ENCODE measurements at regions not wholly inside any gene's neighbourhood (a gene's known extent, or its start where the extent isn't known, plus 50 kb on each side); places are given as distances from the start of the nearest gene placed in this dataset.
"Not testable (repeated sequence)": the region's sequence is repeated elsewhere in the genome, so short reads cannot be mapped to it uniquely, and the experiment has no call there.

DNA sequence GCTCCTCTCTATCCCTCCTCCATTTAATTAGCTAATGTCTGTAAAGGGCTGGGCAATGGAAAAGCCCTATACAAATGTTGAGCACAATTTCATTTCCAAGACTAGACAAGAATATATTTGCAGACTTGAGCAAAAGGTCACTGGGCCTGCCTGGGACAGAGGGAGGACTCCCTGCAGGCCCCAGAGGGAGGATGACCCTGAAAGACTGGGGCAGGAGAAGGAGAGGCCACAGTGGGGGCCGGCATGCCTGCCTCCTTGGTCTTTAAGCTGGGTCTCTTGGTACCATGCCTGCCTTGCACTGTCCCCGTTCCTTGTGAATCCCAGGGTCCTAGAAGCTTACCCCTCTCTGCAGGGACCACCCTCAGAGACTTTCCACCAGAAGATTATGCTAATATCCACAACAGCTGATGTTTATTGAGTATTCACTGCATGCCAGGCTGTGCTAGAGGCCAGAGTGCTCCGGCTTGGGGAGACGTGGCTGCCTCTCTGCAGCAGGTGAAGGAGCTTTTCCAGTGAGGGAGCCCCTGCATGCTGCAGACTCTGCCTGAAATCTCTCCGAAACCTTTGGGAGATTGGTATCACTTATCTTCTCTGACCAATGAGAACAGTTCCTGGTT is 72.7 kb upstream of the HSPA9 start:
- DNase-seq (ENCODE audit: low read depth in 2 of 2) = no peak

DNA sequence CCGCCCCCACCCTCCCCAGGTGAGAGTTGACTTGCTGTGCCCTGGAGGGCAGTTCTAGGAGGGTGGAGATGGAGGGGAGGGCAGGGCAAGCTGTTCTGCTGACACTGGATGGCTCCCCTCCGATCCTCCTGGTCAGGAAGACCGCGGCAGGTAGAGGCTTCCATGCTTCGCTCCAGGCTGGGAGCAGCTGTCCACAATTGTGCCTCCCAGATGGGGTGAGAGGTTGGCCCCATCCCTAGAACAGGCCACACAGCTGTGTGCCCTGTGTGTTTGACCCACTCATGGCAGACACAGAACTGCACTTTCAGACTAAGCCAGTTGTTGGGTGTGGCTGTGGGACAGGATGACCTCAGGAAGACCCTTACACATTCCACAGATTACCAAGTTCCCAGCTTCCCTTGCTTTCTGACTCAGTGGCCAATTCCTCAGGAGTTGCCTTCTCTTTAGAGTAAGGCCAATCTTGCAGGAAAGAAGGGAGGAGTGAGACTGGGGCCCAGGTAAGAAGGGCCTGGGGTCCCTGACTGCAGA is 72.1 kb upstream of the HSPA9 start:
- no peak for DNase-seq (ENCODE audit: low read depth in 2 of 2)

GRCh38 chr5:138646671-138647070 is 71.5 kb upstream of the HSPA9 start:
- DNase-seq (ENCODE audit: low read depth in 2 of 2) = no peak

- DNase-seq (ENCODE audit: low read depth in 2 of 2) = no peak
Measured at GRCh38 chr5:138645778-138646575, 70.8 kb upstream of the HSPA9 start.

DNA sequence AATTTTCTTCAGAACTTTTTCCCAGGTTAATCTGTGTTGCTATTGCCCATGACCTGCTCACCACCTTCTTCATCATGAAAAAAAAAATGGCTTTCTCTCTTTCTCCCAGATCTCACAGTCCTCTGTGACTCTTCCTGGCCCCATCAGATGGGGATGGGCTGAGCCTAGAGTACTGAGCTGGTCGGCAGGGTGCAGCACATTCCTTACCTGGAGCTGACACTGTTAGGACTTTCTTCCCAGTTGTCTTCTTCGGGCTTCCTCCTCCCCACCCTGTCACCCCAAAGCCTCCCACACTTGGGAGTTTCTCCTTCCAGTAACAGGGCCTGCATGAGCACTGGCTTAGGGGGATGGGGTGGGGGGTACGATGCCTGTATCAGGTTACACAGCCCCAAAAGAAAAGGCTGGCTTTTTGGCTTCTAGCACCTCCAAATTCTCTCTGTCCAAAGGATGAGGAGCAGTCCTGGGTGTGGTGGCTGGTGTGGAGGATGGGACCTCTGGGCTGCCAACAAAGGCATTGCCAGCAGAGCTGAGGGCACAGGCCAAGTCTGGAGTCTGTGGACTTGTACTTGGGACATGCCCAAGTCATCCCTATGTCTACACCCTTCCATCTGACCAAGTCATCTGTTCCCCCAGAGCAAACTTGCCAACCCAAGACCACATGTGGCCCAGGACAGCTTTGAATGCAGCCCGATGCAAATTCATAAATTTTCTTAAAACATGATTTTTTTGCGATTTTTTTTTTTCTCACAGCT is 68.0 kb upstream of the HSPA9 start:
- no peak for DNase-seq (ENCODE audit: low read depth in 2 of 2)

GRCh38 chr5:138641547-138642298 is 66.5 kb upstream of the HSPA9 start:
- peak; percentile 53 to 62 for DNase-seq (ENCODE audit: low read depth in 2 of 2)

- DNase-seq (ENCODE audit: low read depth in 2 of 2) = no peak
Measured at GRCh38 chr5:138640646-138641254, 65.5 kb upstream of the HSPA9 start.

- no peak for DNase-seq (ENCODE audit: low read depth in 2 of 2)
Measured at GRCh38 chr5:138640138-138640537, 64.9 kb upstream of the HSPA9 start.

DNA sequence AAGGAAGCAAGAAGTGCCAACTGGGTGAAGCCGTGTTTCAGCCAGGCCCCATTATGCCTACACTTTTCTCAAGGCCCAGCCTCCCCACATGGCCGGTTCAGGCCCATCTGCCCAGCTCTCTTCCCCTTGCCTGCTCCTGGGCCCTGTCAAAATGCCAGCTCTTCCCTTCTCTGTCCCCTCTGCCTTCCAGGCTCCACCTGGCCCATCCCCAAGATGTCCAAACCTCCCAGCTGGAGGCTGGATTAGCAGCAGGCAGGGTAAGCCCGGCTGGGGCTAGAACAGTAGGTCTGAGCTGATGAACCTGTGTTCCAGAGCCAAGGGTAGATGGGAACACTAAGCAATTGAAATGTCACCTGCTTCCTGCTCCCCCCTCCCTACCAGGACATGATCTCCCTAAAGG is 64.1 kb upstream of the HSPA9 start:
- no peak for DNase-seq (ENCODE audit: low read depth in 2 of 2)

DNA sequence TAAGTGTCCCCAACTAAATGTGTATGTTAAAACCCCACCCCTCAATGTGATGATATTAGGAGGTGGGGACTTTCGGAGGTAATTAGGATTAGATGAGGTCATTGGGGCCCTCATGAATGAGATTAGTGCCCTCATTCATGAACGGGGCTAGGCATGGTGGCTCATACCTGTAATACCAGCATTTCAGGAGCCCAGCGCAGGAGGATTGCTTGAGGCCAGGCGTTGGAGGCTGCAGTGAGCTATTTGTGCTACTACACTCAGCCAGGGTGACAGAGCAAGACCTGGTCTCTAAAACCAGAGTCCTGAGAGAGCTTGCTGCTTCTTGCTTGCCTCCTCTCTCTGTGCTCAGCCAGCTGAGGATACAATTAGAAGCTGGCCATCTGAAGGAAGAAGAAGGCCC is 62.1 kb upstream of the HSPA9 start:
- no peak for DNase-seq (ENCODE audit: low read depth in 2 of 2)

GRCh38 chr5:138636398-138636944 is 61.3 kb upstream of the HSPA9 start:
- no peak for DNase-seq (ENCODE audit: low read depth in 2 of 2)

- DNase-seq (ENCODE audit: low read depth in 2 of 2) = no peak
Measured at GRCh38 chr5:138635708-138636107, 60.5 kb upstream of the HSPA9 start.

- no peak for DNase-seq (ENCODE audit: low read depth in 2 of 2)
Measured at GRCh38 chr5:138635265-138635664, 60.1 kb upstream of the HSPA9 start.

DNA sequence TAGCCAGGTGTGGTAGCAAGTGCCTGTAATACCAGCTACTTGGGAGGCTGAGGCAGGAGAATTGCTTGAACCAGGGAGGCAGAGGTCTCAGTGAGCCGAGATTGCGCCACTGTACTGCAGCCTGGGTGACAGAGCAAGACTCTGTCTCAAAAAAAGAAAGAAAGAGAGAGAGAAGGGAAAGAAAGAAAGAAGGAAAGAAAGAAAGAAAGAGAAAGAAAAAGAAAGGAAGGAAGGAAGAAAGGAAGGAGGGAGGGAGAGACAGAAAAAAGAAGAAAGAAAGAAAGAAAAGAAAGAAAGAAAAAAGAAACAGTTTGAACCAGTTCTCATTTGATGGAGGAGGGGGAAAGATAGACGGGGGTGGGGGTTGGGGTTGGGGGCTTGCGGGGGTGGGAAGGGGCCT is 59.6 kb upstream of the HSPA9 start:
- not testable (repeated sequence) for DNase-seq (ENCODE audit: low read depth in 2 of 2)

- DNase-seq (ENCODE audit: low read depth in 2 of 2) = peak in 1 of 2 donors; percentile 5
Measured at GRCh38 chr5:138632900-138633489, 57.8 kb upstream of the HSPA9 start.

GRCh38 chr5:138631096-138631928 is 56.1 kb upstream of the HSPA9 start:
- DNase-seq (ENCODE audit: low read depth in 2 of 2) = no peak

- DNase-seq (ENCODE audit: low read depth in 2 of 2) = no peak
Measured at GRCh38 chr5:138629392-138629791, 54.2 kb upstream of the HSPA9 start.

- no peak for DNase-seq (ENCODE audit: low read depth in 2 of 2)
Measured at GRCh38 chr5:138626333-138626944, 51.2 kb upstream of the HSPA9 start.

- no peak for DNase-seq (ENCODE audit: low read depth in 2 of 2)
Measured at GRCh38 chr5:138625134-138625533, 49.9 kb upstream of the HSPA9 start.
